GM19455 (cell line): ENCODE measurements at regions not wholly inside any gene's neighbourhood (a gene's known extent, or its start where the extent isn't known, plus 50 kb on each side); places are given as distances from the start of the nearest gene placed in this dataset.

Experiments
- ATAC-seq: cut with Tn5 transposase; IDR thresholded peaks from one replicate; pipeline ENCODE4 v1.9.1; 2021; ENCODE audit not compliant: unreplicated experiment

DNA sequence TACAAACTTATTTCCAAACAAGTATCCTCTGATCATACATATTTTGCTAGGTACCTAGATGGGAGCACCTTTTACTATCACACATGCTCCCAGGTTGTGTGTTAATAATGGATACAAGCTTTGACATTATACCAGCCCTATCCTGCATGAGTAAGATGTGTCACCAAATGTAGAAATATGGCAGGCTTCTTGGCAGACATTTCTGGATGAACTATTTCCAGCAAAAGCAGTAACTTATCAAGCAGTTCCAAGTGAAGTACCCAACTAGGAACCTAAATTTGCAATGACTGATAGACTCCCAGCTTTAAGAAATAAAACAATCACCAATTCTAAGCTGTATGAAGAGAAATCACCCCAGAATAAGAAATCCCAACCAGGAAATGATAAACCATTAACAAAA is 103.7 kb upstream of the TMEM72 start:
- ATAC-seq: no peak

DNA sequence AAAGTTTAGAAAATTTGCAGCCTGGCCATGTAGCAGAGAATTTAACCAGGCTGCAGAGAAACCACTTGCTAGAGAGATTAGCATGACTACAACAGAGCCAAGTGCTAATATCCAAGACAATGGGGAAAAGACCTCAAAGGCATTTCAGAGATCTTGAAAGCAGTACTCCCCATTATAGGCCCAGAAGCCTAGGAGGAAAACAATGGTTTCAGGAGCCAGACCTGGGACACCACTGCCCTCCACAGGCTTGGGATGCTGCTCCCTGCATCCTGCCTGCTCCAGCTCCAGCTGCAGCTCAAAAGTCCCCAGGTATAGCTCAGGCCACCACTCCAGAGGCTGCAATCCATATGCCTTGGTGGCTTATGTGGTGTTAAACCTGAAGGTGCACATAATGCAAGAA is 101.5 kb upstream of the TMEM72 start:
- no peak for ATAC-seq

DNA sequence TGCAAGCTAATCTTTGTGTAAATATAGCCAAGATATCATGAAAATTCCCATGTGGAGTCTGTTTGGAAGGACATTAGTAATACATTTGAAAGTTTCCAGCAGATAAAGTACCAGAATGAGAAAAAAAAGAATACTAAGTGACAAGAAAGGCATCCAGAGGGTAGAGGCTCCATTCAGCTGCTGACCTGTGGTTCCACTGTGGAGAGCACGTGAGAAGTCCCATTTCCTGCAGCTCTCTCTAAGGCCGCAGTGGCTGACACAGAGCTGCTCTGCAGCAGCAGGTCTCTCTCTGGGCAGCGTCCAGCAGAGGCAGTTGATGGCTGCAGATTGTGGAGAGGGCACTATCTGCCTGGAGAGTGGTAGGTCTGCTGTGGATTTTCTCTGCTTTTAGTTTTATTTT is 100.1 kb upstream of the TMEM72 start:
- ATAC-seq: no peak

DNA sequence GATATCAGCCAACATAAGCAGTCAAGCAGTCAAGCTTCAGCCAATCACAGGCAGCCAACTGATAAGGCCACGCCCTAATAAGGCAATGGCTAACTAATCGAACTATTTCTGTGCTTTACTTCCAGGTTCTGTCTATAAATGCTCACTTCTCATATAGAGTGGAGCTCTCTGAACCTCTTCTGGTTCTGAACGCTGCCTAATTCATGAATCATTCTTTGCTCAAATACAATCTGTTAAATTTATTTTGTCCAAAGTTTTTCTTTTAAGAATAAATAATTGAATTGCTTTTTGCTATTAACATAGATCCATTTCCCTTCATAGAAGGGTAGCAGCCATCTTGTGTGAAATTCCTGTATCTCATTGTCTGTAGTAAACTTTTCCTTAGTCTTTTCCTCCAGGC is 97.9 kb upstream of the TMEM72 start:
- no peak for ATAC-seq

DNA sequence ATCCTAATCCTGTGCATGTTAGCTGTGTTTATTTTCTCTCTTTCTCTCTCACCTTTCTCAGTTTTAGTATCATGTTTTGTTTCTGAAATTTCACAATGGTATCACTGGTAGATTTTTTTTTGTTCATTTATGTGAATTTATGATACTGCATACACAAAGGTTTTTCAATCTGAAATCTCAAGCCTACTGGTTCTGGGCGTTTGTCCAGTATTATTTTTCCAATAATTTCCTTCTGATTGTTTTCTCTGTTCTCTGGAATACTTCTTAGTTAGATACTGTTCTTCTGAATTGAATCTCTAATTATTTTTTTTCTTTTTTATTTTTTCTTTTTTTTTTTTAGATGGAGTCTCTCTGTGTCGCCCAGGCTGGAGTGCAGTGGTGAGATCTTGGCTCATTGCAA is 96.2 kb upstream of the TMEM72 start:
- no peak for ATAC-seq

DNA sequence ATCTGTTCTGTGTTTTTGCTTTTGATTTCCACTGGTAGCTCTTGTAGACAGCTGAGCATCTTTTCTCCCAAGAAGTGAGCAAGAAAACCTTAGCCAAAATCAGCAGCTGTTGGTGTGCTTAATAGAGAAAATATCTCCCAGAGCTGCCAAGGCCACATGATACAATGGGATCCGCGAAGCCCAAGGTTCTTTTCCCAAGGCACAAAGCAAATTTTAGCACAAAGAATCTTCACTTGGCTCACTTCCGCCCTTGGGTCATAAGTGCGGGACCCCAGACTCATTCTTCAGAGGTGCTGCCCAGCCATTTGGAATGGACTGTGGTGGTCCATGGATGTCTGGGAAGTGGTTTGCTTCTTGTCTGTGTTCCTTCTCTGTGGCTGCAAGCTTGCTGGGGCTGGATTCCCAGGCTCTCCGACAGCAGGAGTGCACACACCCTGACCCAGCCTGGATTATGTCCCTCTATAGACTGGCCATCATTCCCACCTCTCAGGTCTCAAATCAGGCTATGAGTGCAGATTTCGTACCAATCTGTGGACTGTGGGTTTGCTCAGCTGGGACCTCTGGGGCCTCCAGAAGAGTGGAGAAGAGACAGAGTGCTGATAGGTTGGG is 93.0 kb upstream of the TMEM72 start:
- no peak for ATAC-seq

DNA sequence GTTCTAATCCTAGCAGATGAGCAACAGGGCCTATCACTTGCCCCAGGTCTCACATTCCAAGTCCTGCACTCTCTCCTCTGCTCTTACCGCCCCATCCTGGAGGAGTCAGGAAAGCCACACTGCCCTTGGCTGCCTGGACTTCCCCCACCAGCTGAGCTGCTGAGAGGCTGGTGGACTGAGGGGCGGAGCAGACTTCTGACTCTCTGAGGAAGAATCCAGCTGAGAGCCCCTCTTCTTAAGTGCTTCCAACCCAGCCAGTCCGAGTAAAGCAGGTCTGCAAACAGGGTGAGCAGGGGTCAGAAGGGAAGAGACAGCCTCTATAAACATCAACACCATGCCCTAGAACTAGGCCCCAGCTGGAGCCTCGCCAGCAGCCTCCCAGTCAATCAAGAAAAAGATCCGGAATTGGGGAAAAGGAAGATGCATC is 92.4 kb upstream of the TMEM72 start:
- ATAC-seq: no peak

DNA sequence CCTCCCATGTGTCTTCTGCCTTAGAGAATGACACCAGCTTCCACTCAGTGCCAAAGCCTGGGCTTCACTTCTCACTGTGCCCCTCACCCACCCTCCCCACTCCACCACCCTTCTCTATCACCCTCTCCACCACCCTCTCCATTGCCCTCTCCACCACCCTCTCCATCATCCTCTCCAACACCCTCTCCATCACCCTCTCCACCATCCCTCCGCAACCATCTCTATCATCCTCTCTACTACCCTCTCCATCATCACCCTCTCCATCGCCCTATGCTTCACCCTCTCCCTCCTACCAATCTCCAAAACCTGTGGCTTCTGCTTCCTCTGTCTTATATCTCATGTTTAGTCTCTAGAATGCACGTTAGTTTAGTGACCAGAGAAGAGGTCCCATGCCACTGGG is 91.0 kb upstream of the TMEM72 start:
- ATAC-seq: no peak

DNA sequence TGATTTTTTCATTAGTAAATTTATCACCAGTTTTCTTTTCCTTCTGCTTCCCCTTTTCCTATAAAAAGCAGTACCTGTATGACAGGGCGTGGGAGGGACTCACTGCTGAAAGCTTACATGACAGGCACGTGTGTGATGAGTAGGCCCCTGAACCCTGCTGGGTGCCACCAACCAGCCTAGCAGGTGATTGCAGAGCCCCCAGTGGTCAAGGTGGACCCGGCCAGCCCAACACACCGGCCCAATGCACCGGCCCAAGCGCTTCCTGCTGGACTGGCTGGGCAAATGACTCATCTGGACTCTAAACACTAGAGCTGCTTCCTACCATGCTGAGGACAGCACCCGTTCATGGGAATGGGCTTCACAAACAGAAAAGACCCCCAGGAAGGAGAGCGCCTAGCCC is 89.8 kb upstream of the TMEM72 start:
- no peak for ATAC-seq

DNA sequence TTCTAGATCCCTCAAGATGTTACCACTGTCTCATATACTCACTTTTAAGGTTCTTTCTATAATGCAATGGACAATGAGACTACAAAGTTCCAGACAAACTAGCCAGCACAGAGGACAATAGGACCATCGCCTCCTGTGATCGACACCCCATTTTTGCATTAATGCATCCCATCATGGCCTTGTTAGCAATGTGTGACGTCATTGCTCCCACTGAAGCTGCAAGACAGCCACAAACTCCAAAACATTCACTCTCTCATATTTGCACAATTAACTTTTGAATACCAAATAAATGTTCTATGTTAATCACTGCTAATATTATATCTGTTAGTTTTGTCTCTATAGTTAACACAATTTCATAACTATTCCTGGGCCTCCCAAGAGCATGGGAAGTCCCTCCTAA is 88.8 kb upstream of the TMEM72 start:
- ATAC-seq: no peak

DNA sequence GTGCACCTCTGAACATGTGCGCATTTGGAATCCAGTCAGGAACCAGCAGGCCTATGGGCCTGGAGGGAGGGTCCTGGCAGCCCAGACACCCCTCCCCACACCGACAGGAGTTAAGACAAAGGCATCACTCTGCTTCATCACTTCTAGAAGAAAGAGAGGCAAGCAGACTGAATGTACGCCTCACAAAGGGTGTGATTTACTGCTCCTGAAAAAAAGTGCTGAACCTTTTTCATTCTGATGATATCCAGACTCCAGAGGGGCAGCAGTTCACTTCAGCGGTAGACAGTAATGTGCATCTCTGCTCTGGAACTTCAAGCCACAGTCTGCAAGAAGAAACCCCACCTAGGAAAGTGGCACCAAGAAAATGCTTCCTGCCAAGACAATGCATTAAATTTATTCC is 88.2 kb upstream of the TMEM72 start:
- ATAC-seq: no peak

DNA sequence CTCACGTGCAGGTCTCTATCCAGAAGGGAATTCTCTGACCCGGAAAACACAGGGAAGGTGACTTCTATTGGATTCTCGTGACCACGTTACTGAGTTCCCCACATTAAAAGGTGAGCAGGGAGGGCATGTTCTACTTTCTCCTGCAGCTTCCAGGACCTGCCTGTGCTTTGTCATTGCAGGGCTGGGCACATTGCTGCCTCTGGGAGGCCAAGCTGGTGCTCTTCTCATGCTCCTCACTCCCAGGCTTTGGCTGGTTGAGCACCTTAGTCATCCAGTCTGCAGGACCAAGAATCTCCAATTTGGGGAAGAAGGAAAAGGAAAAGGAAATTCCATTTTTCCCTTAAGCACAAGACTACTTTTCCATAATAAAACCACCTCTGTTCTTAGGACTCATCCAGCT is 86.5 kb upstream of the TMEM72 start:
- no peak for ATAC-seq

DNA sequence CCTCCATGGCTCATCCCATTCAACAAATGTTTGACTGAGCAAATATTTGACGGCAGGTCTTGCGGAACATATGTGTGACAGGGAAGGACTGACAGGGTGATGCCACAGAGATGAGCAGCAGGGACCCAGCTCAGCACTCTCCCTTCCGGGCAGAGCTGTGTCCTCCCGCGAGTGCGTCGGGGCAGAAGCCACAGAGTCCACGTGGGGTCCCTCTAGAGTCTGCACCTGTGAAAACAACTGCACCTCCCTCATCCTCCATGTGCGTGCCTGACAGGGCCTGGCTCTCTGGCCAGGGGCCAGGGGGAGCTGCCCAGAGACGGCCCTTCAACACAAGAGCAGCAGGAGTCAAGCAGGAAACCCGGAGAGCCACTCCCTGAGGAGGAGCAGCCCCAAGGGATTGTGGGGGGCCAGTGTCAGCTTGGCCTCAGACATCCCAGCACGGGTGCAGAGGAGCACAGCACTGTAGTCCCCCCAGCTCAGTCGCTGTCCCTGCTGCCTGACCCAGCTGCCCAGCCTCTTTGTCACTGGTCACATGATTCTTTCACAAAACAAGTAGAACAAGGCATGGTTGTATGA is 83.6 kb upstream of the TMEM72 start:
- ATAC-seq: no peak

DNA sequence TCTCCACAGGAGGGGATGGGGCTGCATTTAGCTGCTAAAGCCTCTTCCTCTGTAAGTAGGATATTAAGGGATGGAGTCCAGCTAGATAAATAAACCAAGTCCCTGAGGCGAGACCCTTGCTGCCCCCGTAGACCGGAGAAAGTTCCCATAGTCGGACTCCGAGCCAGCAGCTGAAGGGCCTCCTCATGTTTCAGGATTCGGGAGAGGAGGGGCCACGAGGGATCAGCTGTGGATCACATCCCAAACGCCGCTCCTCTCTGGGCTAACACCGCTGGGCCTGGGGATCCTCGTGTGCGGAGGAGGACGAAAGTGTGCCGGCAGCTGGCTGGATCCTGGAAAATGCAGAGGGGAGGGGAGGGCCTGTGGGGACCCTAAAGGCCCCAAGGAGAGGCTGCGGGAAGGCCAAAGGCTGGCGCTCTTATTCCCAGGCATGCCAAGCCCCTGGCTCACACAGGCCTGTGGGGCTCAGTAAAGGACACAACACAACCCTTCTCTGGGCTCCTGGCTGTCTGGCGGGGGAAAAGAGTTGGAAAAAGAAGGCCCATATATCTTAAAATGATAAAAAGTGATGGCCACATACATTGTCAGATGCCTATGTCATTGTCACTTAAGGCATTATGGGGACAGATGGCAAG is 82.5 kb upstream of the TMEM72 start:
- no peak for ATAC-seq

DNA sequence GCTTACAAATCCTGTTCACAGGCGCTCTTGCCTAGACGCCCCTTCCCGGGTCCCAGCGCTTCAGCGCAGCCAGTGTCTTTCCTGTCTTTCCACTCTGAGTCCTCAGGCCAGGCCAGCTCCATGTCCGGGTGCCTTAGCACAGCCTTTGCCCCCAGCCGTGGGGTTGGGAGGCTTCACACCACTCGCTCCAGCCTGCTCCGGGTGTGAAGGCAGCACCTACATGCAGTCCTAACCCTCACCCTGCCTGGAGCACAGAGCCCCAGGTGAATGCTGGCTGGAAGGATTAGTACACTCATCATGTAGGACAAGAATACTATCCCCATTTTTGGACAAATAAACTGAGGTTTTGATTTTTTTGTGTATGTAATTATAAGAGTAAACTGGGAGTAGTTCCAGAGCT is 81.7 kb upstream of the TMEM72 start:
- ATAC-seq: no peak

DNA sequence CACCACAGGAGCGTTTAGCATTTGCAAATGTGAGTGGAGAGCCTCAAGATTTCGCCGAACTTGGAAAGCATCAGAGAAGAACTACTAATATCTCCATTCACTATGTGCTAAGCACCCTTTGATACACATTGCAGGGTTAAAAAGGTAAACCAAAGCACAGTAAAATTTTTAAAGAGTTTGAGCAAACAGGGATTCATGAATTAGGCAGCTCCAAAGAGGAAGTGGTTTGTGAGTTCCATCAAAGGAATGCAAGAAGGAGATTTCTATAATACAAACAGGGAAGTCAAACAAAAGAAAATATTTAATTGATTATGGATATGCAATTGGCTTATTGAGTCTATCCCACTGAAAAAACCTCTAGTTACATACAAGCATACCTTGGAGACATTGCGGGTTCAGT is 81.1 kb upstream of the TMEM72 start:
- no peak for ATAC-seq

DNA sequence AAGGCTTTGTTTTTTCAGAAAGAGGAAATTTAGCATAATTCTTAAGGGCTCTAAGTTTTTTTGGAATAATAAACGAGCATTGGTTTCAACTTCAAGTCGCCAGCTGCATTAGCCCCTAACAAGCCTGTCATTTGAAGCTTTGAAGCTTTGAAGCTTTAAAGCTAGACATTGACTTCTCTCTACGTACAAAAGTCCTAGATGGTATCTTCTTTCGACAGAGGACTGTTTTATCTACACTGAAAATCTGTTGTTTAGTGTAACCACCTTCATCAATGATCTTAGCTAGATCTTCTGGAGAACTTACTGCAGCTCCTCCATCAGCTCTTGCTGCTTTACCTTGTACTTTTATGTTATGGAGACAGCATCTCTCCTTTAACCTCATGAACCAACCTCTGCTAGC is 79.6 kb upstream of the TMEM72 start:
- ATAC-seq: no peak

DNA sequence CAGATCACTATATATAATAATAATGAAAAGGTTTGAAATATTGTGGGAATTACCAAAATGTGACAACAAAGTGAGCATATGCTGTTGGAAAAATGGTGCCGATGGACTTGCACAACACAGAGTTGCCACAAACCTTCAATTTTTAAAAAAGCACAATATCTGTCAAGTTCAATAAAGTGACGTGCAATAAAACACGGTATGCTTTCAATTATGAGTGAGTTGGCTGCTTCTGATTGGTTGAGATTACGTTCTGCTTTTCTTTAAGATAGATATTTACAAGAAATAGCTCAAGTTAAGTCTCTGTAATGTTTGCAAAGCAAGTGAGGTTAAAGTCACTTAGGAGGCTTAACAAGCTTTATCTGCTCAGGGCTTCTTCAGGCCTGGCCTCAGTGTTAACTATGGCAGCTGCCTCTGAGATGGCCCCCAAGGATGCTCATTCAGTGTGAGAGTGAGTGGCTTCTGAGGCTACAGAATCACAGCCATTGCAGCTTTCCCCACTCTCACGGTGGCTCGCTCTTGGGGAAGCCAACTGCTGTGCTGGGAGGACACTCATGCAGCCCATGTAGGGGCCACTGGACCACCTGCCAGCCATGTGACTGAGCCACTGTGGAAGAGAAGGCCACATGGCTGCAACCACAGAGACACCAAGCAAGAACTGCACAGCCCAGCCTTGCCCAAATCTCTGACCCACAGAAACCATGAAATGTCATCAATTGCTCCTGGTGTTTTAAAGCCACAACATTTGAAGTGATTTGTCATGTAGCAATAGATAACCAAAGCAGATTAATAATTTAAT is 78.3 kb upstream of the TMEM72 start:
- ATAC-seq: no peak

DNA sequence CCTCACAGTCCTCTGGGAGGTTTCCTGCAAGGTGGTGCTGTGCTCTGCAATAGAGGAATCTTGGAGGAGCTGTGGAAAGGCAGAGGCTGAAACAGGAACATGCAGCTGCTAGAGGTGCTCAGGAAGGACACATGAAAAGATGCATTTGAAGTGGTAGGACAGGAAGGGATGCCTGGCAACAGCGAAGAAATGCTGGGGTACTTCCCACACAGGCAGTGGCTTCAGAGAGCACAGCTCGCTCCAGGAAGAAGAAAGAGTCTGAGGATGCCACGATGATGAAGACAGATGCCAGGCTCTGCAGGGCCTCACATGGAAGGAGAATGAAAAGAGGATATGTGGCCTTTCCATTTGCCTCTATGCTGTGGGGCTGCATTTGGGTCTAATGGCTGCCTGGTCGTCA is 77.0 kb upstream of the TMEM72 start:
- no peak for ATAC-seq

DNA sequence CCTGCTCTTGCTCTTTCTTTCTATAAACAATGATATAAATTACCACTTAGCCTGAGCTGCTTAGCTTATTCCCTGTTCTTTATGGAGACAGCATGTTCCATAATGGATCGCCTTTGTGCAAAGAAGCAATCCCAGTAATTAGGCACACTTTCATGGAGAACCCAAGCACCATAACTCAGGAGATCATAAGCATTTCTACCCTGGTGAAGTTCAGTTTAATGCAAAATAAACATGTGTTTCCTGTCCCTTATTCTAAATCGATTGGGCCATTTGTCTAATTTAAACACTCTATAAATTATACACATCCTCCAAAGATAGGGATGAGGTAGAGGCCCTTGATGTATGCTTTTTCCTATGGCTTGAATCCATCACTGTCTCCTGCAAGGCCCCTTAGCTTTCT is 75.8 kb upstream of the TMEM72 start:
- no peak for ATAC-seq

DNA sequence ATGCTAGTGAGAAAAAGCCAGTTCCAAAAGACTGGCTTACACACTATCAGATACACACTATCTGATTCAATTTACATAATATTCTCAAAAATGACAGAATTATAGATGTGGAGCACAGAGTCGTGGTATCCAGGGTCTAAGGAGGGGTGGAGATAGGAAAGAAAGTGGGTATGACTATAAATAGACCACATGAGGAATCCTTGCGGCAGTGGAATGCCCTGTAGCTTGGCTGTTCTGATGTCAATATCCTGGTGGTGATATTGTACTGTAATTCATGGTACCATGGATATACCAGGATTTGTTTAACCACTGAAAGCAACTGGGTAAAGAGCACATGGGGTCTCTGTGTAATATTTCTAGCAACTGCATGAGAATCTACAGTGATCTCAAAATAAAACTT is 67.7 kb upstream of the TMEM72 start:
- ATAC-seq: no peak
